ENCODE measurements at regions not wholly inside any gene's neighbourhood (a gene's known extent, or its start where the extent isn't known, plus 50 kb on each side); places are given as distances from the start of the nearest gene placed in this dataset.

DNA sequence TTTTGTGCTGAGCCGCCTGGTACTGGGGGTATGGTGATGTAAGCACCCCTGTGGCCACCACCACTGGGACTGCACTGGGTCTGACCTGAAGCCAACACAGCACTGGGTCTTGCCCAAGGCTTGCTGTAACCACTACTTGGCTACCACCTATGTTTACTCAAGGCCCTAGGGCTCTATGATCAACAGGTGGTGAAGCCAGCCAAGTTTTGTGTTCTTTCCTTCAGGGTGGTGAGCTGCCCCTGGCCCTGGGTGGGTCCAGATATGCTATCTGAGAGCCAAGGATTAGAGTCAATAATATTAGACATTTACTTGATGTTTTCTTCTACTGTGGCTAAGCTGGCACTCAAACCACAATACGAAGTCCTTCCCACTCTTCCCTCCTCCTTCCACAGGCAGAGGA, 55.1 kb upstream of the PAGE4 start:
- Histone ChIP-seq H3K4me2 (ENCODE audit: low read length) (no peak overlapping the region), H3K36me3 (ENCODE audit: control insufficient read depth, low read length) (no peaks in the 10 kb centered on the region), H3F3A (ENCODE audit: control insufficient read depth, insufficient read depth) (no peaks in the 10 kb centered on the region), H4K20me1 (ENCODE audit: control insufficient read depth, insufficient read depth, low read depth, low read length) (no peaks in the 10 kb centered on the region), H3K27me3 (ENCODE audit: control insufficient read depth, low read length) (no peaks in the 10 kb centered on the region), H3K9me2 (replicated peaks; ENCODE audit: control insufficient read depth, low read length) (no peaks in the 10 kb centered on the region), H3K79me2 (ENCODE audit: control insufficient read depth, low read length) (no peaks in the 10 kb centered on the region), H3K4me3 (ENCODE audit: low read length) (no peak overlapping the region), H3K27ac (ENCODE audit: low read depth, low read length) (no peak overlapping the region), H3K9me3 (ENCODE audit: control insufficient read depth, insufficient read depth, low read length) (no peaks in the 10 kb centered on the region), H3K4me1 (ENCODE audit: control insufficient read depth, low read length) (no peaks in the 10 kb centered on the region)
- TF ChIP-seq, protein P1, sequence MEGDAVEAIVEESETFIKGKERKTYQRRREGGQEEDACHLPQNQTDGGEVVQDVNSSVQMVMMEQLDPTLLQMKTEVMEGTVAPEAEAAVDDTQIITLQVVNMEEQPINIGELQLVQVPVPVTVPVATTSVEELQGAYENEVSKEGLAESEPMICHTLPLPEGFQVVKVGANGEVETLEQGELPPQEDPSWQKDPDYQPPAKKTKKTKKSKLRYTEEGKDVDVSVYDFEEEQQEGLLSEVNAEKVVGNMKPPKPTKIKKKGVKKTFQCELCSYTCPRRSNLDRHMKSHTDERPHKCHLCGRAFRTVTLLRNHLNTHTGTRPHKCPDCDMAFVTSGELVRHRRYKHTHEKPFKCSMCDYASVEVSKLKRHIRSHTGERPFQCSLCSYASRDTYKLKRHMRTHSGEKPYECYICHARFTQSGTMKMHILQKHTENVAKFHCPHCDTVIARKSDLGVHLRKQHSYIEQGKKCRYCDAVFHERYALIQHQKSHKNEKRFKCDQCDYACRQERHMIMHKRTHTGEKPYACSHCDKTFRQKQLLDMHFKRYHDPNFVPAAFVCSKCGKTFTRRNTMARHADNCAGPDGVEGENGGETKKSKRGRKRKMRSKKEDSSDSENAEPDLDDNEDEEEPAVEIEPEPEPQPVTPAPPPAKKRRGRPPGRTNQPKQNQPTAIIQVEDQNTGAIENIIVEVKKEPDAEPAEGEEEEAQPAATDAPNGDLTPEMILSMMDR (IDR thresholded peaks at IDR 0.05; ENCODE audit: low read depth, low read length, poor library complexity, severe bottlenecking): no peak
- no peak for TF ChIP-seq EZH2phosphoT487 (IDR thresholded peaks at IDR 0.05; ENCODE audit: borderline replicate concordance, low read length)

DNA sequence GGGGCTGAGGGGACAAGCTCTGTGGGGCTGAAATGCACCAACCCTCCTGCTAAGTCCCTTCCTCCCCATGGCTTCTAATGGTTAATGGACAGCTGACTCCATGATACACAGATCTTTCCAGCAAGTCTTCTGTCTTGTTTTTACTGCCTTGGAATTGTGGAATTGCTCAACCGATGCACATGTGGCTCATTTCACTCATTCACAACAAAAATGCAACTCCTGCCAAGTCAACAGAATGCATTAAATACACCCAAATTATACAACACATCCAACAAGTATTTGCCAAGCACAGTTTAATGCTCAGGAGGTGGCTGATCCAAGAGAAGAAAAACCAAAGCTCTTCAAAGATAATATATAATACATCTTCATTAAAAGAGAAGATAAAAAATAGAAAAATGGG, 61.9 kb upstream of the PAGE4 start:
- H3K36me3 ChIP-seq (ENCODE audit: control insufficient read depth, low read length): no peaks in the 10 kb centered on the region
- no peak overlapping the region for H3K27ac ChIP-seq (ENCODE audit: low read depth, low read length)
- no peaks in the 10 kb centered on the region for H3K4me1 ChIP-seq (ENCODE audit: control insufficient read depth, low read length)
- H4K20me1 ChIP-seq (ENCODE audit: control insufficient read depth, insufficient read depth, low read depth, low read length): no peaks in the 10 kb centered on the region
- no peaks in the 10 kb centered on the region for H3F3A ChIP-seq (ENCODE audit: control insufficient read depth, insufficient read depth)
- H3K9me2 ChIP-seq (replicated peaks; ENCODE audit: control insufficient read depth, low read length): no peaks in the 10 kb centered on the region
- H3K27me3 ChIP-seq (ENCODE audit: control insufficient read depth, low read length): no peaks in the 10 kb centered on the region
- no peak overlapping the region for H3K4me2 ChIP-seq (ENCODE audit: low read length)
- no peak overlapping the region for H3K4me3 ChIP-seq (ENCODE audit: low read length)
- TF ChIP-seq EZH2phosphoT487 (IDR thresholded peaks at IDR 0.05; ENCODE audit: borderline replicate concordance, low read length): no peak
- TF ChIP-seq, protein P1 (IDR thresholded peaks at IDR 0.05; ENCODE audit: low read depth, low read length, poor library complexity, severe bottlenecking): no peak
- H3K9me3 ChIP-seq (ENCODE audit: control insufficient read depth, insufficient read depth, low read length): no peaks in the 10 kb centered on the region
- no peaks in the 10 kb centered on the region for H3K79me2 ChIP-seq (ENCODE audit: control insufficient read depth, low read length)

DNA sequence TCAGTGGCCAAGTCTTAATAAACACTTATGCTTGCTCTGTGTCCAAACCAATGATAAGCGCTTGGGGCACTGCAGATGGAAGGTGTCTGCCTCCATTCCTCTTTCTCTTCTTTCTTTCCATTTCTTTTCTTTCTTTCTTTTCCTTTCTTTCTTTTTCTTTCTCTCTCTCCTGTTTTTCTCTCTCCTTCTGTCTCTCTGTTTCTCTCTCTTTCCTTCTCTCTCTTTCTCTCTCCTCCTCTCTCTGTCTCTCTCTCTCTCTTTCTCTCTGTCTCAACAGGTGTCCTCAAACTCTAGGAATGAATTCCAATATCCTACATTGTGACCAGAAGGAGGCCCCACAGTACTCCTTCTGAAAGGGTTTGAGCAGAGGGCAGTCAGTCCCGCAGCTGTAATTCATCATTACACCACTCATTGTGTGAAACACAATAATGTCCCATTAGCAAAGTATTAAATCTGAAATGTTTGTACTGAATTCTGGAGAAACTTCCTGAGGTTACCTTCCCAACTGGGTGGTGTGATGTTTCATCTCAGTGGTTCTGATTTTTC, 66.5 kb upstream of the PAGE1 start:
- TF ChIP-seq, protein P1 (IDR thresholded peaks at IDR 0.05; ENCODE audit: low read depth, low read length, poor library complexity, severe bottlenecking): no peak
- TF ChIP-seq EZH2phosphoT487 (IDR thresholded peaks at IDR 0.05; ENCODE audit: borderline replicate concordance, low read length): no peak
- no peaks in the 10 kb centered on the region for H3K9me3 ChIP-seq (ENCODE audit: control insufficient read depth, insufficient read depth, low read length)
- no peaks in the 10 kb centered on the region for H3K9me2 ChIP-seq (replicated peaks; ENCODE audit: control insufficient read depth, low read length)
- no peaks in the 10 kb centered on the region for H3K36me3 ChIP-seq (ENCODE audit: control insufficient read depth, low read length)
- no peaks in the 10 kb centered on the region for H4K20me1 ChIP-seq (ENCODE audit: control insufficient read depth, insufficient read depth, low read depth, low read length)
- H3K4me1 ChIP-seq (ENCODE audit: control insufficient read depth, low read length): no peaks in the 10 kb centered on the region
- H3K4me2 ChIP-seq (ENCODE audit: low read length): no peak overlapping the region
- no peaks in the 10 kb centered on the region for H3F3A ChIP-seq (ENCODE audit: control insufficient read depth, insufficient read depth)
- no peaks in the 10 kb centered on the region for H3K79me2 ChIP-seq (ENCODE audit: control insufficient read depth, low read length)
- H3K27ac ChIP-seq (ENCODE audit: low read depth, low read length): no peak overlapping the region
- no peaks in the 10 kb centered on the region for H3K27me3 ChIP-seq (ENCODE audit: control insufficient read depth, low read length)
- no peak overlapping the region for H3K4me3 ChIP-seq (ENCODE audit: low read length)

Data from DOHH2 (cell line).